Skin of body (tissue), 1 donor: ENCODE measurements at regions not wholly inside any gene's neighbourhood (a gene's known extent, or its start where the extent isn't known, plus 50 kb on each side); places are given as distances from the start of the nearest gene placed in this dataset.
"Not testable (repeated sequence)": the region's sequence is repeated elsewhere in the genome, so short reads cannot be mapped to it uniquely, and the experiment has no call there.

Source experiments
- DNase-seq: peaks from one replicate; lab custom pipeline; 2025; lab: John Stamatoyannopoulos, UW

DNA sequence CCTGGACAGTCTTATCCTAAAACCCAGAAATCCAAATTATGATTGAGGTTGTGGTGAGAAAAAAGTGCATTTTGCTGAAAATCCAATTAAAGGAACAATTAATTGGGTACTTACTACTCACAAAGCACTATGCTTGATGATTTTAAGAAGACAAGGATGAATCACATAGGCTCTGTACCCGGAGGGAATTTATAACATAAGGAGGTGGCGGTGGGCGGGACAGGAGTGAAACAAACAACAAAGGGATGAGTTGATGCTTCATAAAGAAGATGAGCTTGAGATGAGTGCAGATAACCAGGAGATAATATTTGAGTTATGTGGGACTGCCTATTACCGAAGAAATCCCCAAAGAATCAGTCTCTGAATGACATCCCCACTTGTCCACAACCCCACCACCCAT is 171.1 kb upstream of the FZD8 start:
- no peak for DNase-seq

DNA sequence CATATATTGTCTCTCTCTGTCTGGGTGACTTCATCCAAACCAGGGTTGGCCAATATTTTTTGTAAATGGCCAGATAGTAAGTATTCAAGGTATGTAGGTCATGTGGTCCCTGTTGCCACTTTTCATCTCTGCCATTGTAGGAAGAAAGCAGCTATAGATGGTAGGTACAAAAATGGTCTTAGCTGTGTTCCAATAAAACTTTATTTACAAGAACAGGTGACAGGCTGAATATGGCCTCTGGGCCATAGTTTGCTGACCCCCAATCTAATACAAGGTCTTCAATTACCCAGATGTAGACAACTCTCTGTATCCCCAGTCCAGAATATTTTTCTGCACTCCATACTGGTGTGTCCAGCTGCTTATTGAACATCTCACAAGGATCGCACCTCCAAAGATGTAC is 166.2 kb upstream of the FZD8 start:
- no peak for DNase-seq

DNA sequence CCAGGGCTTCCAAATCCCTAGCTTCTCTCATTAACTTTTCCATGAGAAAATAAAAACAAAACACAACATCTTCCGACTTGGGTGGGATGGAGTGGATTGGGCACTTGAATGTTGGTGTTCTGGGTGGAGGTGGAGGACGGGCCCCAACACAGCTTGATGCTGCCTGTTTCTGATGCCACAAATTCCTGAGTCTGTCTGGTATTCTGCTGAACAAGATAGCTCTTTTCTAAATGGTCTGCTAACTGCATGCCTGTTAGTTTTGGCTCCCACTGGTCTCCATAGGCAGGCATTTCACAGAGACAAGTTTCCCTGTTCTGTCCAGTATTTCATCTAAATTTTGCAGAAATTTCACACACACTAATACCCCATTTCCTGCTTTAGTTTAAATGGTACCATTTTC is 160.9 kb upstream of the FZD8 start:
- DNase-seq, result no peak

DNA sequence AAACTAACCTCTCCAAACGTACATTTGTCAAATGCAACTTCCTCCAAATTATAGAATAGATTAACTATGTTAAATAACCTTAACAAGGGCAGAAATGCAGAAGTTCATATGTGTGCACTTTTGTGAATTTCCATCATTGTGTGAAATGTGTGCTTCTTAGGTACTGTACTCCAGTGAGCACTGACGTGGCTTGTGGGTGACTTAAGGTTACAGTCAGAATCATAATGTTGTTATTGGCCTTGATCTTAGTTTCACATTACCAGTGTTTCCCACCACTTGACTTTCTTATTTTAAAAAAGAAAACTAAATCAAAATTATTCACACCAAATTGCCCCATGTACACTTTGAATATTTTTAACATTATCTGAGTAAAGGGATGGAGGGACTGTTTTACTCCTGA is 155.1 kb upstream of the FZD8 start:
- DNase-seq, result no peak

DNA sequence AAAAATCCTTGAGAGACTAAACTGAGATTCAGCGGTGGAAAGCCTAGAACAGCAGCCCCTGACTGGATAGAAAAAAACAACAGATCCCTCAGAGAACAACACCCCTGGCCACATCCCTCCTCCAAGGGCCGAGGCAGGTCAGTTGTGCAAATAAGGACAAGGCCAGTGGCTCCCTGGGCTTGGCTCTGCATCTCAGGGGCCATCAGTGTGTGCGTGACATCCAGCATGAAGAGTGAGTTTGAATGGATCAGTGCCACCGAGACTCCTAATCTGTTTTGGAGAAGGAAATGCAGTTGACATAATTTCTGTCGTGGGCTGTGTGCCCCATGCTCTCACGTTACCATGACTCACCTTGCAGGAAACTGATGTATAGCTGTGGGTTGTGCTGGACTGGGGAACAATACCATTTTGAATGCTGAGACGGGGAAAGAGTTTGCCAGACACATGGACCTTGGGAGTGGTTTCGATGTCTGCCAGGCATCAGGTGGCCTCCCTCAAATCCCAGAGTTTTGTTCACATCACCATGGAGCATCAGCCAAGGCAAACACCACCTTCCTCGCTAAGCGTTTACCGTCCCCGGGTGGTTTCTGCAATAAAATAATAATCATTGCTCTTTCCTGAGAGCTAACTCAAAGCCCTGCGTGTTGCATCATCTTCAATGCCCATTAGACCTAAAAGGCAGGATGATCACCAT is 153.2 kb upstream of the FZD8 start:
- DNase-seq, result no peak

DNA sequence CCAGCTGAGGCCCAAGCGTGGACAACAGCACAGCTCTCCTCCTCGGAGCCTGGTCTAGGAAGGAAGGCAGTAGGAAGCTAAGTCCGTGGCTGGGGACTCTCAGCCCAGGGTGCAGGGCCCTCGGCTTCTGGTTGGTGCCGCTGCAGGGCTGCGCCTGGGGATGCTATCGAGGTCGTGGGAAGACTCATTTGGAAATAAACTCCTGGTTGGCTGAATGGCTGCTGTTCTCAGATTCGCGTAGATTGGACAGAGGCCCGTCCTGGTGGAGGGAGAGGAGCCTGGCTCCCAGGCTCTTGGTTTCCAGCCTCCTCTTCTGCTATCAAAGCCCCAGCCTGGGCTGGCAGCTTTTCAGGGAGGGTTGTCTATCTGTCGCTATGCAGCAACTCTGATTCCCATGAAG is 152.6 kb upstream of the FZD8 start:
- no peak for DNase-seq

DNA sequence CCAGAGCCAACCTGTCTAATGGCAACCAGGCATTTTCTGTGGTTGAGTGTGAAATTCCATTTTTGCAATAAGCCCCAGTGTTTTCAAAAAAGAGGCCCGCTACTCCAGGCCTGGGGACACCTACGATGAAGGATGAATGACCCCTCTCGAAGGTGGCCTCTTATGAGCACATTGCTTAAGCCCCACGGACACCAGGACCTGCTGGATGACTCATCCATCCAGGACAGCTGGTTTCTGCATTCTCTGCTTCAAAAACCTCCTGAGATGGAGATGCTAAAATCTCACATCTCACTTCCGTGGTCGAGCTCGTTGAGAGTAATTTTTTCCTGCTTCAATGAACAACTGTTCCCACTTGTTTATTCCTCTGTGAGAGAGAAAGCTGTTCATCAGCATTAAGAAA is 150.2 kb upstream of the FZD8 start:
- DNase-seq, result no peak

DNA sequence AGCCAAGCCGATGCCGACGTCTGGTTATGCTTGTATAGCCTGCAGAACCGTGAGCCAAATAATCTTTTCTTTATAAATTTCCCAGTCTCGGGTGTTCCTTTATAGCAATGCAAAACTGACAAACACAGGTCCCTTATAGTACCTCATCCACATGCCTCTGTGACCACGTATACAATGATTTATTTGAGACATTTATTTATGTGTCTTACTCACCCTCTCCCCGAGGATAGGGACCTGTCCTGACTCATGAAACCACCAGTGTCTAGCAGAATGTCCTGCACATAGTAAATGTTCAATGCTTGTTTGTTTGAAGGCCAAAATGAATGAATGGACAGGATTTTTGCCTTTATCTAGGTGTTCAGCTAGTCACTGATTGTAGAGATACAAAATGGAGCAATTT is 147.9 kb upstream of the FZD8 start:
- no peak for DNase-seq

DNA sequence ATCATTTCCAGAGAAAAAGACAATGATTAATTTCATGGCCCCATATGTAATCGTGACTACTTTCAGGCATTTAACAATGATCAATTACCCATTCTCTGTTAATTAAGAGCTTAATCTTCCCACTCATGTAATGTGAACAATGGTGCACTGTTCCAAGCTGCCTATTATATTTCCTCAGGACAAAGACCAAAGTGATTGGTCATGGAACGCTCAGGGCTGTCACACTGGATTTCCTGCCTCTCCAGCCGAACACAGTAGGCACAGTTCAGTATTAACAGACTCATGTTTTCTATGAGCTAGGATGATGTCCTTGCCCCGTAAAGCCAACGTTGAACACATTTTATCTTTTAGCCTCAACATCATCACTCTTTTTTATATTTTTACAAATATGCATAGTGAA is 142.7 kb upstream of the FZD8 start:
- no peak for DNase-seq

DNA sequence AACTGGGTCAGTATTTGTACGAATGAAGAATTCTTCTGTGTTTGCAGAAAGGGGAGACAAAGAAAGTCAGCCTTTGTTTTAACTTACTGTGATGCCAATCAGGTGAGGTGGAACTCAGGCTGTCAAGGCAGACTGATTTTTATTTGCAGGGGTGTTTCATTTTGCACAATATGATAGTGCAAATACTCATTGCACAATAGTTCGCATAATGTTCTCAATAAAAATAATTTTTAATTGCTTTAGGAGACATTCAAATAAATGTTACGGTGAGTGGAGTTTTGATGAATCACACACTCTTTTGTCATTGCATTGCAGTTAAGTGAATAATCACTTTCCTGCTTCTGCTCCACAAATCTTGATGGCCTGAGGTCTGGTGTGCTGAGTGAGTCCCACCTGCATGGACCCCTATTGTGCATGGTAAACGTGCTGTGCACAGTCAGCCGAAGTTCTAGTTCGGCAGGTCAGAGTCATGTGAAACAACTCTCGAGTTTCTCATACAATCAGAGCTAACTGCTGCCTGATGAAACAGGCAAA is 141.3 kb upstream of the FZD8 start:
- DNase-seq, result no peak

DNA sequence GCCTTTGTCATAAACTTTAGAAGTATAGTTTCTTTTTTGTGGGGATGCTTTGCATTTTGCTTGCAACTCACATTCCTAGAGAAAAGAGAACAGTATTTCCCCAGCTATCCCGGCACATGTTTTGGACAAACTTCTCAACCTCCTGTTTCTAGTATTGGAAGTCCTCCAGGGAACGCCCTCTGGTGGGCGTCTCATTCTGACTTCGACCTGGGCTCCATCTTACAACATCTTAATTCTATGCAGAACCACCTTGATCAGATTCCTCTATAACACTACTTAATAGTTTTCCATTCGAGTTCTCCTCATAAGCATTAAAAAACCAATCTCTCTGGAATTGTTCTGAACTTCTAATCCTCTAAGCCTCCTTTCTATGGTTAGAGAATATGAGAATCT is 139.5 kb upstream of the FZD8 start:
- no peak for DNase-seq

DNA sequence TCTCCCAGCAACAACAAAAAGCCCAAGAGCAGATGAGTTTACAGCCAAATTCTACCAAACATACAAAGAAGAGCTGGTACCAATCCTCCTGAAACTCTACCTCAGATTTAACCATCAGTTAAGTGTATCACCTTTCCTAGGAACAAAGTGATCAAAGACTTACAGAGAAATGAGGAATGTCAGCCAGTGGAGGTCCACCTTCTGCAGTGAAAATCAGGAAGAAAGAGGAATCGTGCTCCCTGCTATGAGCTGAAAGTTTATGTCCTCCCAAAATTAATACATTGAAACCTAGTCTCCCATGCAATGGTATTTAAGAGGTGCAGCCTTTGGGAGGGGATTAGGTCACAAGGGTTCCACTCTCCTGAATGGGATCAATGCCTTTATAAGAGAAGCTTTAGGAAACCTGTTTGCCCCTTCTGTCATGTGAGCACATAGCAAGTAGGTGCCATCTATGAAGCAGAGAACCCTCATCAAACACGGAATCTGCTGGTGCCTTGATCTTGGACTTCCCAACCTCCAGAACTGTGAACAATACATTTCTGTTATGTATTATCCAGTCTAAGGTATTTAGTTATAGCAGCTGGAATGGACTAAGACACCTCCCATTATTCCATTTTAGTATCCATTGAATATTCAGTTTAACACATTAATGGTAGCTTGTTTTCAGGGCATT is 139.0 kb upstream of the FZD8 start:
- no peak for DNase-seq

DNA sequence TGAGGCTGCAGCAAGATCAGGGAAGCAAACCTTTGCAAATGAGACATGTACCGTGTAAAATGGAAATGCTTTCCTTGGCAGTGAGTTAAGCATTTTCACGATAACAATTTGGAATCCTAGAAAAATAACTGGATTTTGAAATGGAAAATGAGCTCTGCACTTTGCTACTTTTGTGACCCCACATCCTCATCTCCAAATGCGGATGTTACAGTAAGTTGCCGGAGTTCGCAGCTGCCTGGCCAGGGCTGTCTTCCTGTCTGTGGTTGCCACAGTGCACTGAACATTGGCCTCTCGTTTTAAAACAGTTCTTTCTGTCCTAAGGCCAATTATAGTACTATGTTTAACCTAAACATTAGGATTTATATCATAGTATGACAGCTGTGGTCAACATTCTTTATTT is 136.2 kb upstream of the FZD8 start:
- no peak for DNase-seq

DNA sequence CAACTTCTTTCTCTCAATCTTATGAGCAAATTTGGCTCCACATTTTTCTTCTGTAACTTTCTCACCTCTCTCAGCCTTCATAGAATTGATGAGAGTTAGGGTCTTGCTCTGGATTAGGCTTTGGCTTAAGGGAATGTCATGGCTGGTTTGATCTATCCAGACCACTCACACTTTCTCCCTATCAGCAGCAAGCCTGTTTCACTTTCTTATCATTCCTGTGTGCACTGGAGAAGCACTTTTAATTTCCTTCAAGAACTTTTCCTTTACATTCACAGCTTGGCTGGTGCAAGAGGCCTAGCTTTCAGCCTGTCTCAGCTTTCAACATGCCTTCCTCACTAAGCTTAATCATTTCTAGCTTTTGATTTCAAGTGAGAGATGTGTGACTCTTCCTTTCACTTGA is 134.5 kb upstream of the FZD8 start:
- DNase-seq, result not testable (repeated sequence)

DNA sequence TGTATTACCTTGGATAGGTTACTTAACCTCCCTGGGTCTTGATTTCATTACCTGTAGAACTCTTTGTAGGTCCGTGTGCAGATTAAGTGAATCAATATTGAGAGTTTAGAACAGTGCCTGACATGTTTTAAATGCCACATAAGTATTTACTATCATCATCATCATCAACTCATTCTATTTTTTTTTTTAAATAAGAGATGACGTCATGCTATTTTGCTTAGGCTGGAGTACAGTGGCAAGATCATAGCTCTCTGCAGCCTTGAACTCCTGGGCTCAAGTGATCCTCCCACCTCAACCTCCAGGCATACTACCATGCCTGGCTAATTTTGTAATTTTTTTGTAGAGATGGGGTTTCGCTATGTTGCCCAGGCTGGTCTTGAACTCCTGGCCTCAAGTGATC is 132.0 kb upstream of the FZD8 start:
- no peak for DNase-seq

DNA sequence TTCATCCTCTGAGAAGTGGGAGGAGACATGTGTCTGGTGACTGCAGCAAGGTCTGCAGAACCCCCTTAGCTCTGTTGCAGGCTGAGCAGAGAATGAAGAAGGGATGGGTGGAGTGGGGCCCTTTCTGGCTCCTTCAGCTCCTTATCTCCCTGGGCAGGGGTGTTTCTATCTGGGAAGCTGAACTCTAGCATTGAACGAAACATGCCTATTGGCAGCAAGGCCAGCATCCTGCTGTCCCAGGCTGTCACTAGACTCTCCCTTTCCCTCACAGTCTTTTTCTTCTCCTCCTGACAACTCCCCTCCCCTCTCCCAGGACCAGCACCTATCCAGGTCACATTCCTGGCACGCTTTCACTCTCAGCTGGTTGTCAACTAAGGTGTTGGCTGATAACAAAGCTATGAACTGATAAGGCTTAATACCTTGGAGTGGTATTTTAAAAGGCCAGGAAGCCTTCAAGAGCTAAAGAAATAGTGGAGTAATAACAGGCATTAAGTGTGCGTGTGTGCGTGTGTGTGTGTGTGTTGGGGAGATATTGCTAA is 128.8 kb upstream of the FZD8 start:
- DNase-seq, result no peak

DNA sequence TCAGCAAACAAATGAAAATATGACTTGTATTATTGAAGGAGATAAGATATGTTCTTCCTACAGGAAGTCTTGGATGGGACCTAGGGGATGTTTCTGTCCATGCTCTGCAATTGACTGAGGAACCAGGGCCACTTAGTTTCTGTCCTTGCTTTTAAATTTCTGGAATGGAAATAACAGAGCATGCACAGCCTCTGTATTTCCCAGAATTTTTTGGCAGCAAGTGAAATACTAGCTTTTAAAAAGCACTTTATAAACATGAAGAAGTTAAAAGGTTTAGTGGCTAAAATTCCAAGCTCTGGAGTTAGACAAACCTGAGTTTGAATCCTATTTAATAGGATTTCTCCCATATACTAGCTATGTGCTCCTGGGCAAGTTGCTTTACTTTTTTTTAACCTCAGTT is 127.7 kb upstream of the FZD8 start:
- no peak for DNase-seq

DNA sequence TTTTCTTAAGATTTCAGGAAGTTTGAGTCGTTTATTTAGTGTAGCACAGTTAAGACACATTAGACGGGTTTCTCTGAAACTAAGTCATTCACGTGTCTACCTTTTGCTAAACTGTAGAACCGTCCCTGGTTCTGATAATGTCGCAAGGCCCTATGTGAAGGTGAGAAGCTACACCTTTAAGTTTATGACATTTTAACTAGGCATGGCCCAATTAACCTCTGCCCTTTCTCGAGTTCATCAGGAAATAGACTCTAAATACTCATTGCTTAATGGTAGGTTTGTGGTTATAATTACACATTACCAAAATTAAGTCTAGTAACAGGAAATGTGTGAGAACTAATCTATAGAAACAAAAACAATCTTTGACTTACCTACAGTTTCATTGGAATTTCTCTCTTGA is 126.6 kb upstream of the FZD8 start:
- DNase-seq, result no peak

DNA sequence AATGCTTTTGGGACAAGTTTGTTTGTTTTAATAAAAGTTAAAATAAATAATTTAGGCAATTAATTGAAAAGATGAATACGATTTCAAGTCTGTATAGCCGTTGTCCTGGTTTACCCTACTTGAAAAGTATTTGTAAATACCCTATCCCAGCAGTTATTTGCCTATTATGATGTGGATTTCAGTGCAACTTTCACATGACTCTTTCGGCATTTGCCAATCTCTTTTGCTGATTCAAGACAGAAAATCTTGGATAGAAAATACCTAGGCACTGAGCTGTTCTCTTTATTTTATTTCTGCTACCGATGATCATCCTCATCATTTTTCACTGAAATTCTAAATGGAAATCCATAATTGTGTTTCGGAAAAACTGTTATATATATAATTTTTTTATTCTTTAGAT is 125.9 kb upstream of the FZD8 start:
- DNase-seq, result no peak

DNA sequence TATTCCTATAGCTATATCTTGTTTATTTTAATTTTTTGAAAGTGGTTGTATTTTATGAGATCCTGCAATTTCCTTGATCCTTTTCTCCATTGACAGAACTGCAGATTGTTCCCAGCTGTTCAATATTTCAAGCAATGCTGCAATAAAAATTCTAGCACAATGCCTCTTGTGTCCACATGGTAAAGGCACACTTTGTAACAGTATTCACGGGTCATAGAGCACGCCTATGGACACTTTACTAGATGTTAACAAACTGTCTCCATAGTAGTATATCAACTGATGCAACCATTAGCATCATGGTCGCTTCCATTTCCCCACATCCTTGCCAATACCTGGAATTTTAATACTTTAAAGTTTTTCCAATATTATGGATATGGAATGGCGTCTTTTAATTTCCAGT is 123.9 kb upstream of the FZD8 start:
- no peak for DNase-seq

DNA sequence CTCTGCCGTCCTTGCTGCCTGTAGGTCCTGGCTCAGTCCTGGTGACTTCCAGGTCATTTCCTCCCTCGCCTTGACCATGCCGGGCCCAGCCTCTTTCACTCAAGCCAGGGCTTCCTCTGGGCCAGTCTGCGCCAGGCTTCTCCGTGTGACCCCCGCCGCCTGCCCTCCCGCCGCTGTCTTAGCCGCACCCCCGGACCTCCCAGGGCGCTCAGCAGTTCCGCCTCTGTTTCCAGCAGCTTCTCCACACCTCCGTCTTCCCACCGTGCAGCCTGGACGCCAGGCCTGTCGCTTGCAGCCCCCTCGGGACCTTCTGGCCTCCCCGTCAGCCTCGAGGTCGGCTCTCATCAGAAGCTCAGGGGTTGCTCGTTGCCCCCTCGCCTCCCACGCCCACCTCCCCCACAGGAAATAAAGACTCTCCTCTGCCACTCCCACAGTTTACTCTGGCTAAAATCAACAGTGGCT is 123.0 kb upstream of the FZD8 start:
- no peak for DNase-seq

DNA sequence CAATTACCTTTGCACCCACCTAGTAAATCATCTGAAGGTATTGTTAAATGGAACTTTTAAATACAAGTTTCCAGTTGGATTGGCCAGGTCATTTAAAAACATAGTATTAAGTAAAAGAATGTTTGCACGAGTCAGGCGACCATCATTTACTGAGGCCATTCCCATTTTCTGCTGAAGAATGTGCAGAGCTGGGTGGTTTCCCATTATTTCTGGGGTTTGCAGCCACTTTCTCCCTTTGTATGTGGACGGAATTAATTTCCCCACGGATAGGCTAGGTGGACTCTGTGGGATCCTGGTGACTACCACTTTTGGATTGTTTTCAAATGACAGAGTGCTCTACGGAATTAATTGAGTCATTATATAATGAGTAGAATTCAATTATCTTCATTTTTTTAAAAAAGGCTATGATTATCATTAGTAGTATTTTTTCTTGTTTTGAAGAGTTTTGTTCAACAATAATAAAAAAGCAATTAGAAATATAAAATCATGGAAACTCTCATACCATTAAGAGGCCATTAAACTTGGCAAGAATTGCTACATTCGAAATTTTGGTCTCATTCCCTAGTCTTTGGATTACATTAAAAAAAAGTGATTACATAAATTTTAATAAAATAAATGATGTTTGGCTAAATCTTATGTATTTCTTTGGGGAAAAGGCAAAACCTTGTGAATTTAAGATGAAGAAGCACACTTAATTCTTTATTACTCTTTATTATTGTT is 120.4 kb upstream of the FZD8 start:
- no peak for DNase-seq
